ES-I3 (cell line): ENCODE measurements at regions not wholly inside any gene's neighbourhood (a gene's known extent, or its start where the extent isn't known, plus 50 kb on each side); places are given as distances from the start of the nearest gene placed in this dataset.

Source experiments
- H3K36me3 ChIP-seq: 2 replicates; pipeline ENCODE4 v1.6.1; 2013; ENCODE audit warnings: mild to moderate bottlenecking, low read length, control low read depth, moderate library complexity; ENCODE audit not compliant: insufficient read depth
- H3K4me1 ChIP-seq: 2 replicates; pipeline ENCODE4 v1.6.1; 2013; ENCODE audit warnings: mild to moderate bottlenecking, control low read depth, low read length; ENCODE audit not compliant: insufficient read depth
- H3K9ac ChIP-seq: 2 replicates; pipeline ENCODE4 v1.6.1; 2013; ENCODE audit warnings: low read depth, mild to moderate bottlenecking, low read length, moderate library complexity
- H3K9me3 ChIP-seq: 2 replicates; pipeline ENCODE4 v1.6.1; 2013; ENCODE audit warnings: mild to moderate bottlenecking, low read length, moderate library complexity; ENCODE audit not compliant: control insufficient read depth, insufficient read depth

DNA sequence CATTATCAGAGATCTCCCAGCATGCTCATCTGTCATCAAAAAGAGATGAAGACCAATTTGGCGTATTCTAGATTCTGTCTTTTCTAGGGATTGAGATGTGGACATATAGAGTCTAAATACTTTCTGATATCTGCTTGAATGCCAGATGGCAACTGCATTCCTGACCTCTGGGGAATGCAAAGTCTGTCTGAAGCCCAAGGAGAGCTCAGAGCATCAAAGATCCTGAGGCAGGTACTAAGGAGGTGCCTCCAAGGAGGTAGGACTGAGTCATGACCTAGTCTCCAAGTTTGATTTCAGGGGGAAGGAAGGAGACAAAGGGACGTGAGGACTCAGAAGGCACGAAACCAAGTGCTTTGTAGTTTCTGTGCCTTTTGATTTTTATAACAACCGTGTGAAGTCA is 448.4 kb downstream of the HS3ST3B1 start:
- Histone ChIP-seq H3K4me1 (no peaks in the 10 kb centered on the region), H3K9me3 (peaks cover 4% of the 10 kb centered on the region; the same call in 1 of the 2 replicates), H3K9ac (no peak overlapping the region), H3K36me3 (no peaks in the 10 kb centered on the region)

DNA sequence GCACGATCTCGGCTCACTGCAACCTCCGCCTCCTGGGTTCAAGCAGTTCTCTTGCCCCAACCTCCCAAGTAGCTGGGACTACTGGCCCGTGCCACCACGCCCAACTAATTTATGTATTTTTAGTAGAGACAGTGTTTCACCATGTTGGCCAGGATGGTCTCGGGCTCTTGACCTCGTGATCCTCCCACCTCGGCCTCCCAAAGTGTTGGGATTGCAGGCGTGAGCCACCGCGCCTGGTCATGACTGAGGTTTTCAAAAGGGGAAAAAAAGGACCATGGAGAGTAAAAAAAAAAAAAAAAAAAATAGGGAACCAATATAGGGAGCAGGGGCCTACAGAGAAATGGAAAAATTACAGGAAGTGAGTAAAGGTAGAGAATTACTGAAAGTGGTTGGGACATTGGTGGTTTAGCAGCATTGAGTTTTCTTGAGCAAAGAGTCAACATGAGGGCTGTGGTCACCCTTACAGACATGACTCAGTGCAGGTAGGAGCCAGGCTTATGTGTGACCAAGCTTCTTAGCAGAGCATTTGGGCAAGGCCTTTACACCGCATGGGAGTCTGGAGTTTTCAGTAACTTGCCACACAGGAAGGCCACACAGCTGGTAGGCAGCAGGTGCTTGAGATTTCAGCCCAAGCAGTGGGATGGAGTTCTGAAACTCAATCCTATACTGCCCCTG is 447.3 kb downstream of the HS3ST3B1 start:
- H3K4me1 ChIP-seq: no peaks in the 10 kb centered on the region
- H3K36me3 ChIP-seq: no peaks in the 10 kb centered on the region
- no peak overlapping the region for H3K9ac ChIP-seq
- H3K9me3 ChIP-seq: peaks cover 4% of the 10 kb centered on the region; the same call in 1 of the 2 replicates

DNA sequence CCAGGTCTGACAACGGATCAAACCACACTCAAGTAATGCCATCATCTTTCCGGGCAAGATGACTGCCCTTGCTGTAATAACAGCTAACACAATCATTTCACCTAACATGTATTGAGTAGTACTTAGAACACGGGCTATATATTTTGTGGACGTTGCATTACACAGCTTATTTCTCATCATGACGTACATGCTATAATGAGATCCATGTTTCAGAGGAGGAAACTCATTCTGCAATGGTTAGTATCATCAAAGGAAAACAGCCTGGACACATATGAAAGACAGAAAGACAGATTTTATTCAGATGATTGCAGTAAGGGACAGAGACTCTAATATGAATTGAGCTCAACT is 446.7 kb downstream of the HS3ST3B1 start:
- Histone ChIP-seq H3K36me3 (no peaks in the 10 kb centered on the region), H3K4me1 (no peaks in the 10 kb centered on the region), H3K9me3 (peaks cover 4% of the 10 kb centered on the region; the same call in 1 of the 2 replicates), H3K9ac (no peak overlapping the region)

DNA sequence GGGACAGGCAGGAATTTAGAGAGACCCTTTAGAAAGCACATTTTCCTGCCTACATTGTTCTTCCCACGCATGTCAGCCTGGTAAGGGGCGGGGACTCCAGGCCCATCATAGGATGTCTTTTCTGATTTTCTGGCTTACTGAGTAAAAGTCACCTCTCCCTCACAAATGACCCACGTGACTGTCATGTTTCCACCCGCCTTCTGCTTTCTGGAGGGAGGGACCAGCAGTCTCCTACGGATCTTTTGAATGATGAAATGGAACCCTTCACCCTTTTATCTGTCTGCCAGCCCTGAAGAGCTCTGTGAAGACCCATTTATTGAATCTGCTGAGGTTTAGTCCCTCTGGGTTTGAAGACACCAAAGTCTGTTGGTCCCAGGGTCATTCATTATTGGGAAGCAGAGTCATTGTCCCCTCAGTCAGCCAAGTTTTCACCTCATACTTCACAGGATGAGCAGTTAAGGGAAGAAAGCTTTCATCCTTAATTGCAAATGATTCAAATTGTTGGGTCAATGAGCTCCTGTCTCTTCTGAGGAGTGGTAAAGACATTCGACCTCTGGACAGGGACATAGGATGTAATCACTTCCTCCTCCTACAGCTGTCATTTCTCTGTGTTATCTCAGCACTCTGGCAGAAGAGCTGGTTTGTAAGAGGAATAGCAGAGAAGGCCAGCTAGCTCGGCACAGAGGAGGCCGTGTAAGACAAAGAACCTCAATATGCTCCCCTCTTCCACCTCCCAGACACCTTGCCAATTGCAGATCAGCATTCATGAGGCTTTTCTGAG is 446.1 kb downstream of the HS3ST3B1 start:
- Histone ChIP-seq H3K4me1 (no peaks in the 10 kb centered on the region), H3K9ac (no peak overlapping the region), H3K36me3 (no peaks in the 10 kb centered on the region), H3K9me3 (peaks cover 3% of the 10 kb centered on the region; the same call in 1 of the 2 replicates)

DNA sequence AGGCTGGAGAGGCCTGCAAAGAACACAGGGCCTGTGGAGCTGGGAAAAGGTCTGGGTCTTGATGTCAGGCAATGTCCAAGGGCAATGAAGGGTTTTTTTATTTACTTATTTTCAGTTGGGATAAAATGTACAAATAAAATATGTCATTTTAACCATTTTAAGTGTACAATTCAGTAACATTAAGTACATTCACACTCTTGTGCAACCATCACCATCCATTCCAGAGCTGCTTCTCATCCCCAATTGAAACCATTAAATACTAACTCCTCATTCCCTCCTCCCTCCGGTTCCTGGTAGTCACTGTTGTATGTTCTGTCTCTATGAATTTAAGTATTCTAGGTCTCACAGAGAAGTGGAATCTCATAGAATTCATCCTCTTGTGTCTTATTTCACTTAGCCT is 444.7 kb downstream of the HS3ST3B1 start:
- H3K9me3 ChIP-seq: no peaks in the 10 kb centered on the region
- H3K4me1 ChIP-seq: no peaks in the 10 kb centered on the region
- no peak overlapping the region for H3K9ac ChIP-seq
- no peaks in the 10 kb centered on the region for H3K36me3 ChIP-seq

DNA sequence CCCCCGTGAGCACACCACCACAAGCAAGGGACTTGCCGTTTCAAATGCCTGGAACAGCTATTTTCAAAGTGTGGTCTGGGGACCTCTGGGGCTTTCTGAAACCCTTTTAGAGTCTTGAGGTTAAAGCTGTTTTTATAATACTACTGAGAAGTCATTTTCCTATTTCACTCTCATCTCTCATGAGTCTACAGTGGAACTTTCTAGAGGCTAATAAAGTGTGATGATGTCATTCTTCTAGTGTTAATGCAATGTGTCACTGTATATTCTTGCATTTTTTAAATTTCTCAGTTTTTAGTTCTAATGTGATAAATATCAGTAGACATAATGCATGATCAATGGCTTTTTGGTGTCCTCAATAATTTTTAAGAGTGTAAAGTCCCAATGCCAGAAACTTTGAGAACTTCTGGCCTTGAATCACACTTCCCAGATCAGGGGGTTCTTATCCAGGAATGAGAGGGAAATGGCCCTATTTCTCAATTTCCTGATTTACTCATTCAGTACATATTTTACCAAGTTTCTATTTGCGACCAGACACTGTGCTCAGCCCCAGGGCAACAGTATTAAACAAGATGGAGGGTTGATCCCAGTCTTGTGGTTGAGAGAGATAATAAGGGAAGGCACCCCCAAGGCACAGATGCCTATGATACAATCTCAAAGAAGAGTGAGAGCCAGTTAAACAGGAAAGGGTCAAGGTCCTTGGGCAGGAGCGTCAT is 444.0 kb downstream of the HS3ST3B1 start:
- Histone ChIP-seq H3K4me1 (no peaks in the 10 kb centered on the region), H3K9ac (no peak overlapping the region), H3K9me3 (no peaks in the 10 kb centered on the region)

DNA sequence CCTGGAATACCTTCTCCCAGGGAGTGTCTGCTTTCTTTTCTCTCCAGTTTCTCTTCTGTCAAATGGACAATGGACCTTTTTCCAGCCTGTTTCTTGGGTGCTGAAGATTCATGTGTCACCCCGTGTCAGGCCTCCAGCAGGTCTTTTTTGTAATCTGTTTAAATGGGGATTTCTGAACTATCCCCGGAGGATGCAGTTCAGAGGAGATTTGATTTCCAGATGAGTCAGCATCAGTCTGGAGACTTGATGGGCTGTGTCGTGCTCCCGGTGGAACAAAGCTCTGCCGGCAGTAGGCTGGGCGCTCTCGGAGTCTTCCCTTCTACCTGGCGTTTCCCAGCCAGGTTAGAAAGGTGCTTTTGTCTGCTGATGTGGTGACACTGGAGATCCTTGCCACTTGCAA is 440.6 kb downstream of the HS3ST3B1 start:
- H3K4me1 ChIP-seq: no peaks in the 10 kb centered on the region
- H3K9me3 ChIP-seq: no peaks in the 10 kb centered on the region
- H3K9ac ChIP-seq: no peak overlapping the region
- no peaks in the 10 kb centered on the region for H3K36me3 ChIP-seq

More for the DNA sequence above, 444.0 kb downstream of the HS3ST3B1 start:
- H3K36me3 ChIP-seq: no peaks in the 10 kb centered on the region

DNA sequence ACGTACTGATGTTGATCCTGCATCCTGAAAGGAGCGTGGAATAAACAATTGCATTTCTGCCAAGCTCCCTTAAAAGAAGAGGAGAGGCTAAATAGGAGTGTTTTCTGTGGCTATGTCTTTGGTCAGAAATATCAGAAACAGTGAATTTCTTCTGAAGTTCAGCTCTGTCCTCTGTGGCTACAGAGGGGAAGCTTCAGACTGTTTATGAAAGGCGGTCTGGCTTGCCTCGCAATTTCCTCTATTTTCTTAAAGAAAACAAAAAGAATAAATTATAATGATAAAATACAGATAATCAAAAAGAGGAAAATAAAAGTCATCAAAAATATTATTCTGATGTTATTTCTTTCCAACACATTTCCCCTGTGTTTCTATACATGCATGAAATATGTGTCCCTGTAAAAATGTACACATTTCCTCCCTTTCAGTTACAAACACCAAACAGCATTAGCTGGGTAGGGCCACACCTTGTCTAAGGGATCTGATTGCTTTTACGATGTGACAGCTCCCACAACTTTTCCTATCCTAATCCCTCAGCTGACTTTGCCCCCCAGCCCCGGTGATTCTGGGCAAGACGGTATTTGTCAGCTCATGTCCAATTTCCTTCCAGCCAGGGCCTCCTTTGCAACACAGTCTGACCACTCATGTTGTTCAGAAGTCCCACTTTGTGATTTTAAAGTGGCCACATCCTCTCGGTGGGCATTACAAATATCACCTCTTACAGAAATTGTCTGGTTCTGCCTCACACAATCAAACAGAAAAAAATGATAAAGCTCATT is 439.0 kb downstream of the HS3ST3B1 start:
- H3K9me3 ChIP-seq: no peaks in the 10 kb centered on the region
- H3K36me3 ChIP-seq: no peaks in the 10 kb centered on the region
- H3K4me1 ChIP-seq: no peaks in the 10 kb centered on the region
- H3K9ac ChIP-seq: no peak overlapping the region

DNA sequence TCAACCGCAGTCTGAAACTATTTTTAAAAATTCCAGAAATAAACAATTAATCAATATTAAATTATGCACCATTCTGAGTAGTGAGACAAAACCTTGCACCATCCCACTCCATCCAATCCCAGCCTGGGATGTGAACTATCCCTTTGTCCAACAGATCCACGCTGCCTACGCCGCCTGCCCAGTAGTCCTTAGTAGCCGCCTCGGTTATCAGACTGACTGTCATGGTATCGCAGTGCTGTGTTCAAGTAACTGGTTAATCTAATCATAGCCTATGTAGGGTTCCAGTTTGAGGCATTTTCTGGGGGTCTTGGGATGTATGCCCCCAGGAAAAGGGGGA is 437.7 kb downstream of the HS3ST3B1 start:
- H3K4me1 ChIP-seq: no peaks in the 10 kb centered on the region
- no peaks in the 10 kb centered on the region for H3K36me3 ChIP-seq
- H3K9ac ChIP-seq: no peak overlapping the region
- H3K9me3 ChIP-seq: no peaks in the 10 kb centered on the region

DNA sequence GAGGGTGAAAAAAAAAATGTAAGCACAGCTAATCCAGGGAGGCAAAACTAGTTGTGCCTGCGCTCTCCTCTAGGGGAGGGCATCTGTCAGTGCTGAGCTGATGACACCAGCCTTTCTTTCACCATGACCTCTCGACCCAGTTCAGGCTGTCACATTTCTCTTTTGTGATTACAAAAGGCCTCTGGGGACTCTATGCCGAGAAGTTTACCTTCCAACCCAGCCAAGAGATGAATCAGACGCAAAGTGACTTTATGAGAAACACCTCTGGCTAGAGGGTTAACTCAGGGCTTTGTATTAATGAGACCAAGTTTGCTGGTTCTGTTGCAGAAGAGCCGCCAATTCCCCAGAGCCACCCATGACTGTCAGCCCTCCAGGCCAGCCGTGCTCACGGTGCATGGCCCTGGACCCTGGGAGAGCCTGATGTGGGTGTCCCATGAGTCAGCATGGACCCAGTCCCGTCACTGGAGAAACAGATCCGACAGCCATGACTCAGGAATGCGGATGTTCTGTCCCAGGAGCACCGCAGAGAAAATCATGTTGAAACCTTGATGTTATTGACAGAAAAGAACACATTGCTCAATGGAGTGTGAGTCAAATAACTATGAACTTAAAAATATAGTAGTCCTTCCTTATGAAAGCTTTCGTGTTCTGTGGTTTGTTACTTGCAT is 437.2 kb downstream of the HS3ST3B1 start:
- Histone ChIP-seq H3K9me3 (no peaks in the 10 kb centered on the region), H3K4me1 (no peaks in the 10 kb centered on the region), H3K36me3 (no peaks in the 10 kb centered on the region), H3K9ac (no peak overlapping the region)

DNA sequence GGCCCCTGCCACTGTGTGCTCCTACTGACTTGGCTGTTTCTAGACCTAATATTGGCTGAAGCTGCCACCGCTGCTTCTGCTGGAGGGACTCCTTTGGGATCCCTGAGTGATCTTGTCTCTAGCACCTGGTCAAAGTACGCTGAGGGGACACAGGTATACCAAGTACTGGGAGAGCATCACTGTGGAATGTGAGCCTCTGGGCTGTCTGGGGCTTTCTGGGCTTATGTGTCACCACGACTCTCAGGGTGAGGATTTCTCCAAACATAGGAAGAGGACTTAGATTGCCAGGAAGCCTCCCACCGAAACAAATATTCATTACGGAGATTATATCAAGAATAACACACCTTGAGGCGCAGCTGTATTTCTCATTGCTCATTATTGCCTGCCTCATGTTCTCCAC is 435.8 kb downstream of the HS3ST3B1 start:
- no peaks in the 10 kb centered on the region for H3K9me3 ChIP-seq
- no peaks in the 10 kb centered on the region for H3K4me1 ChIP-seq
- H3K36me3 ChIP-seq: no peaks in the 10 kb centered on the region
- no peak overlapping the region for H3K9ac ChIP-seq

DNA sequence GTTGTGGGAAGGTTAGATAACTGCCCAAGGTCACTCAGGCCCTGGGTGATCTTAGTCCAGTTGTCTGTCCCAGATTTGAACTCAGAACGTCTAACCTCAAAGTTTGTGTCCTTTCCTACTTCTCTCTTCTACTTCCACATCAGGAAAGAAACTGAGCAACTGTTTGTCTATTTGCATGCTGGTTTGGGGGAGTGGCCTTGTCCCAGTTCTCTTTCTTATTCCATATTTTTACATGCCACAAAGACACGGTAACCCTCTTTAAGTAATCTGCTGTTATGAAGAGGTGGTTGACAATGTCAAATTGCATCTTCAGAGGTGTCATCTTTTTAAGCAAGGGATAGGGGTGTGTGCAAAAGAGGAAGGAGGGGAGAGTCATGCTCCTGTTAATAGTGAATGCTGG is 432.5 kb downstream of the HS3ST3B1 start:
- Histone ChIP-seq H3K36me3 (no peaks in the 10 kb centered on the region), H3K9ac (no peak overlapping the region), H3K9me3 (no peaks in the 10 kb centered on the region), H3K4me1 (no peaks in the 10 kb centered on the region)

DNA sequence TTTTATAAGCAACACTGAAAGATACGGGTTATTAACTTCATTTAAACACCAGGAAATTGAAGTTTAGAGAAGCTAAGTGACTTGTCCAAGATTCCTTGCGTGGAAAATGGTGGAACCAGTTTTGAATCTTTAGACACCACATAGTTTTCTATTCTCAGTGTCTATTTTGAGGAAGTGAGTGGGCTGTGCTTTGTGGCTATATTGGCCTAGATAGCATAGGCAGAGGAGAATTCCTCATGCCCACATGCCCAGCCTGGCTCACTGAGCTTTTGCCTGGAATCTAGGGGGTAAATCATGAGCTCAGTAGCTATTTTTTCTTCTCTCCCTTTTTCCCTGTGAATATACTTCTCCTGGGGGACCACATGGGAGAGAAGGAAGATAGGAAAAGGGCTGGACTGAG is 431.3 kb downstream of the HS3ST3B1 start:
- no peaks in the 10 kb centered on the region for H3K36me3 ChIP-seq
- no peak overlapping the region for H3K9ac ChIP-seq
- H3K9me3 ChIP-seq: no peaks in the 10 kb centered on the region
- H3K4me1 ChIP-seq: no peaks in the 10 kb centered on the region

DNA sequence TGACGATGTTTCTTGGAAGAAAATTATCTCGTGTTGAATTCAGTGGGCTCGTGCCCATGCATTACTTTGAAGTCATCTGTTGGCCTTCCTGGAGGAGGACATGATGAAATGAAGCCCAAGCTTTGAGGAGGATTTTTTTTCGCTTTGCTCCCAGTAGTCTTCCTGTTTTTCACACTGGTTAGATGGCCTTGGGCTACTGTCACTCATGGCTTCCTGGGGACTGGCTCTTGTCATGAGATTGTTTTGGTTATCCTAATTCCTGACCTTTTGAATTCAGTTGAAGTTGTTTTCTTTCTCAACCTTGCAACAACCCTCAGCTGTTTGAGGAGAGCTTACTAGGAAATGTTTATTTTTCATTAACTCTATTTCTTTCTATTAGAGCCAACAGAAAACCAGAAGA is 430.7 kb downstream of the HS3ST3B1 start:
- Histone ChIP-seq H3K4me1 (no peaks in the 10 kb centered on the region), H3K9me3 (no peaks in the 10 kb centered on the region), H3K9ac (no peak overlapping the region), H3K36me3 (no peaks in the 10 kb centered on the region)
